GM23338 (cell line): ENCODE measurements at regions not wholly inside any gene's neighbourhood (a gene's known extent, or its start where the extent isn't known, plus 50 kb on each side); places are given as distances from the start of the nearest gene placed in this dataset.

Experiments
- ATAC-seq: fragments of 200-7000 bp; cut with Tn5 transposase; 3 replicates; pipeline ENCODE4 v1.9.1; 2020
- DNase-seq: peaks from one replicate; pipeline ENCODE4 v3.0.0-alpha.2; 2015; ENCODE audit warnings: low spot score
- H2AFZ ChIP-seq: fragments of 200-600 bp; sonication (generic); 2 replicates; pipeline ENCODE4 v1.8.0; 2016; ENCODE audit warnings: antibody characterized with exemption, mild to moderate bottlenecking, moderate library complexity
- H3F3A ChIP-seq: fragments of 200-600 bp; sonication (generic); replicated peaks from 2 replicates; pipeline ENCODE4 v1.8.0; 2017; ENCODE audit warnings: antibody characterized with exemption, mixed run types, low read depth
- H3K27ac ChIP-seq: fragments of 200-600 bp; sonication (generic); 2 replicates; pipeline ENCODE4 v1.6.1; 2016; ENCODE audit warnings: low read depth
- H3K27me3 ChIP-seq: fragments of 200-600 bp; sonication (generic); 2 replicates; pipeline ENCODE4 v1.8.0; 2016; ENCODE audit warnings: mild to moderate bottlenecking, mixed run types, moderate library complexity; ENCODE audit not compliant: insufficient read depth
- H3K36me3 ChIP-seq: fragments of 200-600 bp; sonication (generic); 2 replicates; pipeline ENCODE4 v1.8.0; 2016; ENCODE audit warnings: mild to moderate bottlenecking; ENCODE audit not compliant: insufficient read depth
- H3K4me1 ChIP-seq: fragments of 200-600 bp; sonication (generic); 2 replicates; pipeline ENCODE4 v1.8.0; 2016; ENCODE audit warnings: mild to moderate bottlenecking, moderate library complexity; ENCODE audit not compliant: insufficient read depth
- H3K4me2 ChIP-seq: fragments of 200-600 bp; sonication (generic); 2 replicates; pipeline ENCODE4 v1.7.1; 2017; ENCODE audit warnings: mixed run types
- H3K4me3 ChIP-seq: fragments of 200-600 bp; sonication (generic); 2 replicates; pipeline ENCODE4 v1.6.1; 2016; ENCODE audit warnings: mixed run types
- H3K79me2 ChIP-seq: fragments of 200-600 bp; sonication (generic); replicated peaks from 2 replicates; pipeline ENCODE4 v1.8.0; 2017; ENCODE audit warnings: mild to moderate bottlenecking; ENCODE audit not compliant: insufficient read depth
- H3K9me2 ChIP-seq: fragments of 200-600 bp; sonication (generic); 2 replicates; pipeline ENCODE4 v1.8.0; 2017; ENCODE audit not compliant: insufficient read depth
- H4K20me1 ChIP-seq: fragments of 200-600 bp; sonication (generic); replicated peaks from 2 replicates; pipeline ENCODE4 v1.8.0; 2017; ENCODE audit warnings: mild to moderate bottlenecking; ENCODE audit not compliant: insufficient read depth
- H3K27ac Mint-ChIP-seq: 2 replicates; pipeline ENCODE4 v1.8.0; 2020; ENCODE audit warnings: inconsistent platforms, mild to moderate bottlenecking, moderate library complexity, mixed read lengths
- H3K27me3 Mint-ChIP-seq: 3 replicates; pipeline ENCODE4 v1.8.0; 2022; ENCODE audit warnings: low read depth, mild to moderate bottlenecking, moderate library complexity, mixed read lengths, inconsistent platforms; ENCODE audit not compliant: insufficient read depth, poor library complexity
- H3K36me3 Mint-ChIP-seq: 3 replicates; pipeline ENCODE4 v1.8.0; 2021; ENCODE audit warnings: low read depth, mild to moderate bottlenecking, inconsistent platforms, moderate library complexity, mixed read lengths
- H3K4me1 Mint-ChIP-seq: 3 replicates; pipeline ENCODE4 v1.8.0; 2020; ENCODE audit warnings: mild to moderate bottlenecking, inconsistent platforms, mixed read lengths
- H3K4me3 Mint-ChIP-seq: 3 replicates; pipeline ENCODE4 v1.8.0; 2021; ENCODE audit warnings: moderate library complexity, mild to moderate bottlenecking, inconsistent platforms, mixed read lengths
- H3K9me3 Mint-ChIP-seq: 3 replicates; pipeline ENCODE4 v1.8.0; 2020; ENCODE audit warnings: moderate library complexity, mild to moderate bottlenecking, inconsistent platforms, mixed read lengths
- EZH2 ChIP-seq: fragments of 200-600 bp; sonication (generic); IDR thresholded peaks from one replicate; pipeline ENCODE4 v1.8.0; 2017; ENCODE audit warnings: antibody characterized with exemption, mild to moderate bottlenecking, low read depth; ENCODE audit not compliant: unreplicated experiment
- EZH2phosphoT487 ChIP-seq: fragments of 200-600 bp; sonication (generic); IDR thresholded peaks from one replicate; pipeline ENCODE4 v1.8.1; 2018; ENCODE audit warnings: antibody characterized with exemption; ENCODE audit not compliant: unreplicated experiment
- POLR2AphosphoS5 ChIP-seq: IDR thresholded peaks from 2 replicates; pipeline ENCODE4 v1.6.1; 2016; ENCODE audit warnings: antibody characterized with exemption, low read depth
- STAT1 ChIP-seq: IDR thresholded peaks from one replicate; pipeline ENCODE4 v1.6.1; 2016; ENCODE audit warnings: antibody characterized with exemption; ENCODE audit not compliant: unreplicated experiment
- ZNF114 ChIP-seq: fragments of 250-450 bp; sonication (Bioruptor Pico); IDR thresholded peaks from 2 replicates; pipeline ENCODE4 v1.5.0; 2020; ENCODE audit warnings: mild to moderate bottlenecking, moderate library complexity
- ZNF331 ChIP-seq: fragments of 250-450 bp; sonication (Bioruptor Pico); IDR thresholded peaks from 2 replicates; pipeline ENCODE4 v1.5.0; 2020; ENCODE audit warnings: low read depth, mild to moderate bottlenecking, moderate library complexity
- TF ChIP-seq, protein P1 (sequence below): fragments of 250-450 bp; sonication (Bioruptor Pico); IDR thresholded peaks from 2 replicates; pipeline ENCODE4 v1.5.0; 2020; ENCODE audit warnings: mild to moderate bottlenecking, moderate library complexity
- TF ChIP-seq, protein P2 (sequence below): IDR thresholded peaks from one replicate; pipeline ENCODE4 v1.6.1; 2018; ENCODE audit warnings: antibody characterized with exemption; ENCODE audit not compliant: unreplicated experiment
- TF ChIP-seq, protein P3 (sequence below): IDR thresholded peaks from 2 replicates; pipeline ENCODE4 v1.6.1; 2016; ENCODE audit warnings: antibody characterized with exemption
- TF ChIP-seq, protein P4 (sequence below), 2 experiments: fragments of 200-600 bp in 1 of 2; sonication (generic) in 1 of 2; conservative IDR thresholded peaks; 2 replicates each; pipeline versions ENCODE4 v1.5.1 to v1.6.1; 2016 to 2017; ENCODE audit warnings: antibody characterized with exemption in 2 of 2, low read depth in 2 of 2, mild to moderate bottlenecking in 2 of 2, moderate library complexity in 1 of 2

DNA sequence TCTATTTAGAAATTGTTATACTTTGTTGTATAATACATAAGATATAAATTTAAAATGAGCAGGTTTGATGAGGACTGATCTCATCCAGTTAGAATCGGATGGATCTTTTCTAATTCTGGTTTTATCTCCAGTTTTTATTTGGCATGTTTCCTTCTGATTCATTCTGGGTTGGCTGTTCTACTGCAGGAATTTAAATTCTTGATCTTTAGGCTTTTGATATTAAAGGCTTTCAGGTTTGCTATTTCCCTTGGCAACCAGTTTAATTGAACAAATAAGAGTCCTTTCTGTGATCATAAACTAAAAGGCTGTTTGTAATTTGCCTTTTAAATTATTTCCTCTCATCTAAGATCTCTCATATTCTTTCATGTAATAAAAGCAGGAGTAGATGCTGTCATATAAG is 83.4 kb downstream of the PDE6H start:
- Histone ChIP-seq H3K79me2 (no peaks in the 10 kb centered on the region), H3K4me1 (no peaks in the 10 kb centered on the region), H3K27ac (no peak overlapping the region), H3K4me2 (no peak overlapping the region), H2AFZ (no peak overlapping the region), H3K4me3 (no peak overlapping the region), H3K27me3 (no peaks in the 10 kb centered on the region), H4K20me1 (no peaks in the 10 kb centered on the region), H3K36me3 (no peaks in the 10 kb centered on the region), H3F3A (no peaks in the 10 kb centered on the region), H3K9me2 (no peaks in the 10 kb centered on the region)
- Mint-ChIP-seq H3K36me3 (no peaks in the 10 kb centered on the region), H3K4me1 (0 out of 3 replicates have a peak, but pooled peaks cover 4% of the 10 kb centered on the region), H3K27ac (no peak overlapping the region), H3K4me3 (no peak overlapping the region), H3K9me3 (no peaks in the 10 kb centered on the region), H3K27me3 (no peaks in the 10 kb centered on the region)
- no peak for ATAC-seq
- TF ChIP-seq, protein P1, sequence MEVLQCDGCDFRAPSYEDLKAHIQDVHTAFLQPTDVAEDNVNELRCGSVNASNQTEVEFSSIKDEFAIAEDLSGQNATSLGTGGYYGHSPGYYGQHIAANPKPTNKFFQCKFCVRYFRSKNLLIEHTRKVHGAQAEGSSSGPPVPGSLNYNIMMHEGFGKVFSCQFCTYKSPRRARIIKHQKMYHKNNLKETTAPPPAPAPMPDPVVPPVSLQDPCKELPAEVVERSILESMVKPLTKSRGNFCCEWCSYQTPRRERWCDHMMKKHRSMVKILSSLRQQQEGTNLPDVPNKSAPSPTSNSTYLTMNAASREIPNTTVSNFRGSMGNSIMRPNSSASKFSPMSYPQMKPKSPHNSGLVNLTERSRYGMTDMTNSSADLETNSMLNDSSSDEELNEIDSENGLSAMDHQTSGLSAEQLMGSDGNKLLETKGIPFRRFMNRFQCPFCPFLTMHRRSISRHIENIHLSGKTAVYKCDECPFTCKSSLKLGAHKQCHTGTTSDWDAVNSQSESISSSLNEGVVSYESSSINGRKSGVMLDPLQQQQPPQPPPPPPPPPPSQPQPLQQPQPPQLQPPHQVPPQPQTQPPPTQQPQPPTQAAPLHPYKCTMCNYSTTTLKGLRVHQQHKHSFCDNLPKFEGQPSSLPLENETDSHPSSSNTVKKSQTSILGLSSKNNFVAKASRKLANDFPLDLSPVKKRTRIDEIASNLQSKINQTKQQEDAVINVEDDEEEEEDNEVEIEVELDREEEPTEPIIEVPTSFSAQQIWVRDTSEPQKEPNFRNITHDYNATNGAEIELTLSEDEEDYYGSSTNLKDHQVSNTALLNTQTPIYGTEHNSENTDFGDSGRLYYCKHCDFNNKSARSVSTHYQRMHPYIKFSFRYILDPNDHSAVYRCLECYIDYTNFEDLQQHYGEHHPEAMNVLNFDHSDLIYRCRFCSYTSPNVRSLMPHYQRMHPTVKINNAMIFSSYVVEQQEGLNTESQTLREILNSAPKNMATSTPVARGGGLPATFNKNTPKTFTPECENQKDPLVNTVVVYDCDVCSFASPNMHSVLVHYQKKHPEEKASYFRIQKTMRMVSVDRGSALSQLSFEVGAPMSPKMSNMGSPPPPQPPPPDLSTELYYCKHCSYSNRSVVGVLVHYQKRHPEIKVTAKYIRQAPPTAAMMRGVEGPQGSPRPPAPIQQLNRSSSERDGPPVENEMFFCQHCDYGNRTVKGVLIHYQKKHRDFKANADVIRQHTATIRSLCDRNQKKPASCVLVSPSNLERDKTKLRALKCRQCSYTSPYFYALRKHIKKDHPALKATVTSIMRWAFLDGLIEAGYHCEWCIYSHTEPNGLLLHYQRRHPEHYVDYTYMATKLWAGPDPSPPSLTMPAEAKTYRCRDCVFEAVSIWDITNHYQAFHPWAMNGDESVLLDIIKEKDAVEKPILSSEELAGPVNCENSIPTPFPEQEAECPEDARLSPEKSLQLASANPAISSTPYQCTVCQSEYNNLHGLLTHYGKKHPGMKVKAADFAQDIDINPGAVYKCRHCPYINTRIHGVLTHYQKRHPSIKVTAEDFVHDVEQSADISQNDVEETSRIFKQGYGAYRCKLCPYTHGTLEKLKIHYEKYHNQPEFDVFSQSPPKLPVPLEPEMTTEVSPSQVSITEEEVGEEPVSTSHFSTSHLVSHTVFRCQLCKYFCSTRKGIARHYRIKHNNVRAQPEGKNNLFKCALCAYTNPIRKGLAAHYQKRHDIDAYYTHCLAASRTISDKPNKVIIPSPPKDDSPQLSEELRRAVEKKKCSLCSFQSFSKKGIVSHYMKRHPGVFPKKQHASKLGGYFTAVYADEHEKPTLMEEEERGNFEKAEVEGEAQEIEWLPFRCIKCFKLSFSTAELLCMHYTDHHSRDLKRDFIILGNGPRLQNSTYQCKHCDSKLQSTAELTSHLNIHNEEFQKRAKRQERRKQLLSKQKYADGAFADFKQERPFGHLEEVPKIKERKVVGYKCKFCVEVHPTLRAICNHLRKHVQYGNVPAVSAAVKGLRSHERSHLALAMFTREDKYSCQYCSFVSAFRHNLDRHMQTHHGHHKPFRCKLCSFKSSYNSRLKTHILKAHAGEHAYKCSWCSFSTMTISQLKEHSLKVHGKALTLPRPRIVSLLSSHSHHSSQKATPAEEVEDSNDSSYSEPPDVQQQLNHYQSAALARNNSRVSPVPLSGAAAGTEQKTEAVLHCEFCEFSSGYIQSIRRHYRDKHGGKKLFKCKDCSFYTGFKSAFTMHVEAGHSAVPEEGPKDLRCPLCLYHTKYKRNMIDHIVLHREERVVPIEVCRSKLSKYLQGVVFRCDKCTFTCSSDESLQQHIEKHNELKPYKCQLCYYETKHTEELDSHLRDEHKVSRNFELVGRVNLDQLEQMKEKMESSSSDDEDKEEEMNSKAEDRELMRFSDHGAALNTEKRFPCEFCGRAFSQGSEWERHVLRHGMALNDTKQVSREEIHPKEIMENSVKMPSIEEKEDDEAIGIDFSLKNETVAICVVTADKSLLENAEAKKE (CRISPR knock-in tag) = no peak
- TF ChIP-seq ZNF114 (CRISPR knock-in tag) = no peak
- no peak for TF ChIP-seq STAT1
- TF ChIP-seq, protein P2, sequence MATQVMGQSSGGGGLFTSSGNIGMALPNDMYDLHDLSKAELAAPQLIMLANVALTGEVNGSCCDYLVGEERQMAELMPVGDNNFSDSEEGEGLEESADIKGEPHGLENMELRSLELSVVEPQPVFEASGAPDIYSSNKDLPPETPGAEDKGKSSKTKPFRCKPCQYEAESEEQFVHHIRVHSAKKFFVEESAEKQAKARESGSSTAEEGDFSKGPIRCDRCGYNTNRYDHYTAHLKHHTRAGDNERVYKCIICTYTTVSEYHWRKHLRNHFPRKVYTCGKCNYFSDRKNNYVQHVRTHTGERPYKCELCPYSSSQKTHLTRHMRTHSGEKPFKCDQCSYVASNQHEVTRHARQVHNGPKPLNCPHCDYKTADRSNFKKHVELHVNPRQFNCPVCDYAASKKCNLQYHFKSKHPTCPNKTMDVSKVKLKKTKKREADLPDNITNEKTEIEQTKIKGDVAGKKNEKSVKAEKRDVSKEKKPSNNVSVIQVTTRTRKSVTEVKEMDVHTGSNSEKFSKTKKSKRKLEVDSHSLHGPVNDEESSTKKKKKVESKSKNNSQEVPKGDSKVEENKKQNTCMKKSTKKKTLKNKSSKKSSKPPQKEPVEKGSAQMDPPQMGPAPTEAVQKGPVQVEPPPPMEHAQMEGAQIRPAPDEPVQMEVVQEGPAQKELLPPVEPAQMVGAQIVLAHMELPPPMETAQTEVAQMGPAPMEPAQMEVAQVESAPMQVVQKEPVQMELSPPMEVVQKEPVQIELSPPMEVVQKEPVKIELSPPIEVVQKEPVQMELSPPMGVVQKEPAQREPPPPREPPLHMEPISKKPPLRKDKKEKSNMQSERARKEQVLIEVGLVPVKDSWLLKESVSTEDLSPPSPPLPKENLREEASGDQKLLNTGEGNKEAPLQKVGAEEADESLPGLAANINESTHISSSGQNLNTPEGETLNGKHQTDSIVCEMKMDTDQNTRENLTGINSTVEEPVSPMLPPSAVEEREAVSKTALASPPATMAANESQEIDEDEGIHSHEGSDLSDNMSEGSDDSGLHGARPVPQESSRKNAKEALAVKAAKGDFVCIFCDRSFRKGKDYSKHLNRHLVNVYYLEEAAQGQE = no peak
- TF ChIP-seq EZH2 = no peak
- no peak for TF ChIP-seq POLR2AphosphoS5
- TF ChIP-seq, protein P3, sequence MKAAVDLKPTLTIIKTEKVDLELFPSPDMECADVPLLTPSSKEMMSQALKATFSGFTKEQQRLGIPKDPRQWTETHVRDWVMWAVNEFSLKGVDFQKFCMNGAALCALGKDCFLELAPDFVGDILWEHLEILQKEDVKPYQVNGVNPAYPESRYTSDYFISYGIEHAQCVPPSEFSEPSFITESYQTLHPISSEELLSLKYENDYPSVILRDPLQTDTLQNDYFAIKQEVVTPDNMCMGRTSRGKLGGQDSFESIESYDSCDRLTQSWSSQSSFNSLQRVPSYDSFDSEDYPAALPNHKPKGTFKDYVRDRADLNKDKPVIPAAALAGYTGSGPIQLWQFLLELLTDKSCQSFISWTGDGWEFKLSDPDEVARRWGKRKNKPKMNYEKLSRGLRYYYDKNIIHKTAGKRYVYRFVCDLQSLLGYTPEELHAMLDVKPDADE = no peak
- TF ChIP-seq, protein P4, sequence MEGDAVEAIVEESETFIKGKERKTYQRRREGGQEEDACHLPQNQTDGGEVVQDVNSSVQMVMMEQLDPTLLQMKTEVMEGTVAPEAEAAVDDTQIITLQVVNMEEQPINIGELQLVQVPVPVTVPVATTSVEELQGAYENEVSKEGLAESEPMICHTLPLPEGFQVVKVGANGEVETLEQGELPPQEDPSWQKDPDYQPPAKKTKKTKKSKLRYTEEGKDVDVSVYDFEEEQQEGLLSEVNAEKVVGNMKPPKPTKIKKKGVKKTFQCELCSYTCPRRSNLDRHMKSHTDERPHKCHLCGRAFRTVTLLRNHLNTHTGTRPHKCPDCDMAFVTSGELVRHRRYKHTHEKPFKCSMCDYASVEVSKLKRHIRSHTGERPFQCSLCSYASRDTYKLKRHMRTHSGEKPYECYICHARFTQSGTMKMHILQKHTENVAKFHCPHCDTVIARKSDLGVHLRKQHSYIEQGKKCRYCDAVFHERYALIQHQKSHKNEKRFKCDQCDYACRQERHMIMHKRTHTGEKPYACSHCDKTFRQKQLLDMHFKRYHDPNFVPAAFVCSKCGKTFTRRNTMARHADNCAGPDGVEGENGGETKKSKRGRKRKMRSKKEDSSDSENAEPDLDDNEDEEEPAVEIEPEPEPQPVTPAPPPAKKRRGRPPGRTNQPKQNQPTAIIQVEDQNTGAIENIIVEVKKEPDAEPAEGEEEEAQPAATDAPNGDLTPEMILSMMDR (conservative IDR thresholded peaks at IDR 0.05; ENCODE audit: low read depth in 2 of 2) = no peak
- TF ChIP-seq ZNF331 (CRISPR knock-in tag) = no peak
- TF ChIP-seq EZH2phosphoT487 = no peak
- DNase-seq = no peak
